Esophagus (tissue), 2 donors: ENCODE measurements at regions not wholly inside any gene's neighbourhood (a gene's known extent, or its start where the extent isn't known, plus 50 kb on each side); places are given as distances from the start of the nearest gene placed in this dataset.
"Not testable (repeated sequence)": the region's sequence is repeated elsewhere in the genome, so short reads cannot be mapped to it uniquely, and the experiment has no call there.

Source experiments
- H3K27ac ChIP-seq, 2 donors: one replicate each; pipeline ENCODE4 v1.5.1; 2013; ENCODE audit warnings: low read depth in 2 of 2, mild to moderate bottlenecking in 2 of 2, inconsistent platforms in 1 of 2, low read length in 1 of 2, moderate library complexity in 1 of 2
- H3K27me3 ChIP-seq, 2 donors: one replicate each; pipeline ENCODE4 v1.6.1; 2013; ENCODE audit warnings: low read length in 2 of 2, control low read depth in 1 of 2, mild to moderate bottlenecking in 1 of 2; ENCODE audit not compliant: insufficient read depth in 2 of 2, control insufficient read depth in 1 of 2
- H3K36me3 ChIP-seq, 2 donors: one replicate each; pipeline ENCODE4 v1.6.1; 2013; ENCODE audit warnings: low read length in 1 of 2; ENCODE audit not compliant: control insufficient read depth in 2 of 2, insufficient read depth in 2 of 2
- H3K4me1 ChIP-seq, 2 donors: one replicate each; pipeline ENCODE4 v1.6.1; 2013; ENCODE audit warnings: low read length in 1 of 2; ENCODE audit not compliant: control insufficient read depth in 2 of 2, insufficient read depth in 2 of 2
- H3K4me3 ChIP-seq, 2 donors: one replicate each; pipeline ENCODE4 v1.5.1; 2013; ENCODE audit warnings: low read length in 2 of 2, mild to moderate bottlenecking in 2 of 2, low read depth in 1 of 2, moderate library complexity in 1 of 2
- H3K9me3 ChIP-seq, 2 donors: one replicate each; pipeline ENCODE4 v1.6.1; 2013; ENCODE audit warnings: mild to moderate bottlenecking in 2 of 2, low read depth in 1 of 2, low read length in 1 of 2, moderate library complexity in 1 of 2; ENCODE audit not compliant: control insufficient read depth in 2 of 2, insufficient read depth in 1 of 2
- WGBS, 2 donors: extraction: QIAGEN DNeasy Blood & Tissue Kit; methylation state at CpG; one replicate each; pipeline ENCODE4 v1.1.7; 2013; 5-methylcytosine and 5-hydroxymethylcytosine counted together
- donor health status: healthy with polysubstance abuse.
- donor health status: Bipolar disorder and iron deficiency.

- Histone ChIP-seq H3K4me3 (no peak overlapping the region), H3K27ac (no peak overlapping the region), H3K36me3 (no peaks in the 10 kb centered on the region), H3K4me1 (no peaks in the 10 kb centered on the region), H3K27me3 (no peaks in the 10 kb centered on the region), H3K9me3 (no peaks in the 10 kb centered on the region)
- WGBS, 2 donors: 63 to 79% methylated on average over 3 of the region's 3 CpGs
These were observed 1130.0 kb downstream of the DNAJB9 start for GRCh38 chr7:109699661-109700060.

GRCh38 chr7:109713366-109713765 lies 1143.7 kb downstream of the DNAJB9 start:
- H3K27me3 ChIP-seq: no peaks in the 10 kb centered on the region
- H3K36me3 ChIP-seq: no peaks in the 10 kb centered on the region
- no peaks in the 10 kb centered on the region for H3K9me3 ChIP-seq
- H3K4me3 ChIP-seq: no peak overlapping the region
- H3K27ac ChIP-seq: no peak overlapping the region
- no peaks in the 10 kb centered on the region for H3K4me1 ChIP-seq
- 72 to 74% methylated on average over 1 of the region's 1 CpG for WGBS, 2 donors

- WGBS, 2 donors: 77 to 88% methylated on average over 8 of the region's 8 CpGs
- not testable (repeated sequence) for H3K36me3 ChIP-seq, H3K9me3 ChIP-seq, H3K4me1 ChIP-seq, H3K27me3 ChIP-seq, H3K27ac ChIP-seq, H3K4me3 ChIP-seq
These were observed 1149.7 kb downstream of the DNAJB9 start for GRCh38 chr7:109719359-109719758.

- H3K4me3 ChIP-seq: no peak overlapping the region
These were observed 1164.9 kb downstream of the DNAJB9 start for GRCh38 chr7:109734601-109735000.

GRCh38 chr7:109735881-109736280 lies 1166.2 kb downstream of the DNAJB9 start:
- no peak overlapping the region for H3K27ac ChIP-seq
- H3K9me3 ChIP-seq: no peaks in the 10 kb centered on the region
- no peaks in the 10 kb centered on the region for H3K27me3 ChIP-seq
- no peaks in the 10 kb centered on the region for H3K36me3 ChIP-seq
- 78 to 81% methylated on average over 5 of the region's 5 CpGs for WGBS, 2 donors
- H3K4me3 ChIP-seq: no peak overlapping the region
- H3K4me1 ChIP-seq: no peaks in the 10 kb centered on the region

More at GRCh38 chr7:109734601-109735000, 1164.9 kb downstream of the DNAJB9 start:
- H3K36me3 ChIP-seq: no peaks in the 10 kb centered on the region
- no peaks in the 10 kb centered on the region for H3K9me3 ChIP-seq
- H3K4me1 ChIP-seq: no peaks in the 10 kb centered on the region
- H3K27ac ChIP-seq: no peak overlapping the region
- no peaks in the 10 kb centered on the region for H3K27me3 ChIP-seq

- Histone ChIP-seq H3K4me1 (no peaks in the 10 kb centered on the region), H3K36me3 (no peaks in the 10 kb centered on the region), H3K9me3 (no peaks in the 10 kb centered on the region), H3K27me3 (no peaks in the 10 kb centered on the region), H3K27ac (no peak overlapping the region), H3K4me3 (no peak overlapping the region)
- WGBS, 2 donors: 62 to 66% methylated on average over 4 of the region's 4 CpGs
These were observed 1176.2 kb downstream of the DNAJB9 start for GRCh38 chr7:109745677-109746410.

- no peaks in the 10 kb centered on the region for H3K36me3 ChIP-seq
- no peak overlapping the region for H3K27ac ChIP-seq
- no peaks in the 10 kb centered on the region for H3K27me3 ChIP-seq
- H3K4me3 ChIP-seq: no peak overlapping the region
- no peaks in the 10 kb centered on the region for H3K4me1 ChIP-seq
- no peaks in the 10 kb centered on the region for H3K9me3 ChIP-seq
- 80 to 89% methylated on average over 4 of the region's 4 CpGs for WGBS, 2 donors
These were observed 1181.6 kb downstream of the DNAJB9 start for GRCh38 chr7:109751241-109751640.

GRCh38 chr7:109752068-109752467 lies 1182.4 kb downstream of the DNAJB9 start:
- Histone ChIP-seq H3K4me1 (no peaks in the 10 kb centered on the region), H3K9me3 (no peaks in the 10 kb centered on the region), H3K4me3 (no peak overlapping the region), H3K36me3 (no peaks in the 10 kb centered on the region), H3K27me3 (no peaks in the 10 kb centered on the region), H3K27ac (no peak overlapping the region)
- WGBS, 2 donors: 68 to 80% methylated on average over 4 of the region's 4 CpGs

GRCh38 chr7:109757713-109758112 lies 1188.0 kb downstream of the DNAJB9 start:
- Histone ChIP-seq H3K36me3 (no peaks in the 10 kb centered on the region), H3K27me3 (no peaks in the 10 kb centered on the region), H3K27ac (no peak overlapping the region), H3K4me3 (no peak overlapping the region), H3K4me1 (no peaks in the 10 kb centered on the region), H3K9me3 (peaks cover 3 to 5% of the 10 kb centered on the region in 2 donors)
- 58% methylated on average over 1 of the region's 1 CpG for WGBS, 2 donors

GRCh38 chr7:109763611-109764010 lies 1193.9 kb downstream of the DNAJB9 start:
- Histone ChIP-seq H3K4me1 (no peaks in the 10 kb centered on the region), H3K36me3 (no peaks in the 10 kb centered on the region), H3K27me3 (no peaks in the 10 kb centered on the region), H3K9me3 (peaks cover 3 to 7% of the 10 kb centered on the region in 2 donors), H3K4me3 (no peak overlapping the region), H3K27ac (no peak overlapping the region)
- 85 to 88% methylated on average over 3 of the region's 3 CpGs for WGBS, 2 donors
